ENCODE measurements at regions not wholly inside any gene's neighbourhood (a gene's known extent, or its start where the extent isn't known, plus 50 kb on each side); places are given as distances from the start of the nearest gene placed in this dataset.

DNA sequence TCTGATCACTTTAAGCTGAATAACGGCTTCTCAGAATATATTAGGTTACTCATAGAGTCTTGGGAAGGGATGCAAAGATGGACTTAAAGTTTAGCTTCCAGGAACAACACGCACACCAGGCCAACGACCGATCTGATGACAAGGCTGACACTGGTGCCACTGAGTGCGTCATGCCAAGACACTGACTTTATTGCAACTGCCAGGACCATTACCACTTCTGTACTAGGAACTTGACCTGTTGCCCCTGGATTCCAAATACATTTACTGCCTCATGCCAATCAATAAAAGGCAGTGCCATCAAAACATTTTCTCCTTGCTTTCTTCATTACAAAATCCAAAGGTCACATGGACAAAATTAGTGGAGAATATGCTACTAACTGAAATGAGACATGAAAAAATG lies 505.9 kb upstream of the CTSO start:
- dilution Hi-C loops (cut with HindIII; ENCODE audit: low sequenced_read_pairs, unreplicated experiment) (no loop called here), intact Hi-C loops (cut with micrococcal nuclease) (no loop called here), in situ Hi-C loops (cut with MboI; ENCODE audit: low sequenced_read_pairs) (no loop called here)
- H3K4me2 ChIP-seq (ENCODE audit: low read depth, low read length) = no peak overlapping the region
- H3K23ac ChIP-seq (ENCODE audit: low read depth, low read length) = no peak overlapping the region
- ATAC-seq (ENCODE audit: low read depth) (no peak), DNase-seq (no peak)
- no peaks in the 10 kb centered on the region for H3K79me1 ChIP-seq (ENCODE audit: low read depth in 1 of 2, low read length in 2 of 2)
- no peak overlapping the region for H2BK120ac ChIP-seq (ENCODE audit: low read depth, low read length)
- H3K56ac ChIP-seq (ENCODE audit: extremely low read depth, insufficient read depth, low read length) = no peak overlapping the region
- WGBS, 2 experiments (ENCODE audit: extremely low coverage in 2 of 2, insufficient read length in 1 of 2) = 94% methylated on average over 4 of the region's 5 CpGs; no CpG with 5 or more reads in 1 of the 2 experiments
- no peak for TF ChIP-seq RFX5 (IDR thresholded peaks at IDR 0.05; ENCODE audit: low read depth, low read length)
- no peak for TF ChIP-seq MAZ (IDR thresholded peaks at IDR 0.05; ENCODE audit: borderline replicate concordance, low read depth, low read length)
- TF ChIP-seq, protein P1, sequence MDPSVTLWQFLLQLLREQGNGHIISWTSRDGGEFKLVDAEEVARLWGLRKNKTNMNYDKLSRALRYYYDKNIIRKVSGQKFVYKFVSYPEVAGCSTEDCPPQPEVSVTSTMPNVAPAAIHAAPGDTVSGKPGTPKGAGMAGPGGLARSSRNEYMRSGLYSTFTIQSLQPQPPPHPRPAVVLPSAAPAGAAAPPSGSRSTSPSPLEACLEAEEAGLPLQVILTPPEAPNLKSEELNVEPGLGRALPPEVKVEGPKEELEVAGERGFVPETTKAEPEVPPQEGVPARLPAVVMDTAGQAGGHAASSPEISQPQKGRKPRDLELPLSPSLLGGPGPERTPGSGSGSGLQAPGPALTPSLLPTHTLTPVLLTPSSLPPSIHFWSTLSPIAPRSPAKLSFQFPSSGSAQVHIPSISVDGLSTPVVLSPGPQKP (IDR thresholded peaks at IDR 0.05; ENCODE audit: borderline replicate concordance, low read depth, low read length) = no peak
- BruUV-seq (replicated peaks) = no TSS peak
- H4K8ac ChIP-seq (ENCODE audit: low read depth in 2 of 2, low read length in 2 of 2) = no peak overlapping the region
- H3K14ac ChIP-seq (replicated peaks; ENCODE audit: low read depth, low read length) = no peak overlapping the region
- POLR2A ChIA-PET (ENCODE audit: unreplicated experiment) = no interaction called here
- H3K27ac ChIP-seq (ENCODE audit: insufficient read depth, low read length) = no peak overlapping the region
- H3K9me1 ChIP-seq (ENCODE audit: insufficient read depth, low read length) = no peaks in the 10 kb centered on the region
- no peaks in the 10 kb centered on the region for H3K27me3 ChIP-seq (ENCODE audit: control insufficient read depth, insufficient read depth, low read length)
- no peaks in the 10 kb centered on the region for H3K4me1 ChIP-seq (ENCODE audit: control insufficient read depth, insufficient read depth, low read length)
- no peaks in the 10 kb centered on the region for H3K36me3 ChIP-seq (ENCODE audit: control insufficient read depth, insufficient read depth, low read length)
- H3K18ac ChIP-seq (ENCODE audit: low read depth, low read length) = no peak overlapping the region
- H2BK15ac ChIP-seq (ENCODE audit: low read depth, low read length) = no peak overlapping the region
- no peak overlapping the region for H3K4me3 ChIP-seq (ENCODE audit: insufficient read depth, low read depth, low read length)
- H2BK20ac ChIP-seq (ENCODE audit: low read depth, low read length) = no peak overlapping the region
- H2AFZ ChIP-seq (replicated peaks; ENCODE audit: low read length, poor library complexity) = no peak overlapping the region
- CTCF ChIA-PET = no interaction called here
- H2AK5ac ChIP-seq (ENCODE audit: low read depth, low read length) = no peak overlapping the region
- no peaks in the 10 kb centered on the region for H4K20me1 ChIP-seq (ENCODE audit: insufficient read depth, low read length)
- H4K5ac ChIP-seq (ENCODE audit: low read depth, low read length) = no peak overlapping the region
- H3K9ac ChIP-seq (ENCODE audit: low read depth, low read length) = no peak overlapping the region
- no peak overlapping the region for H2BK5ac ChIP-seq (ENCODE audit: low read depth, low read length, poor library complexity, severe bottlenecking)
- no peak overlapping the region for H2AK9ac ChIP-seq (replicated peaks; ENCODE audit: low read depth, low read length, poor library complexity)
- H3K4ac ChIP-seq (ENCODE audit: low read depth, low read length) = no peak overlapping the region
- no peaks in the 10 kb centered on the region for H3K9me3 ChIP-seq (ENCODE audit: control insufficient read depth, insufficient read depth, low read length)
- no peak overlapping the region for H4K91ac ChIP-seq (ENCODE audit: insufficient read depth, low read depth, low read length)
